ENCODE measurements at regions not wholly inside any gene's neighbourhood (a gene's known extent, or its start where the extent isn't known, plus 50 kb on each side); places are given as distances from the start of the nearest gene placed in this dataset.

DNA sequence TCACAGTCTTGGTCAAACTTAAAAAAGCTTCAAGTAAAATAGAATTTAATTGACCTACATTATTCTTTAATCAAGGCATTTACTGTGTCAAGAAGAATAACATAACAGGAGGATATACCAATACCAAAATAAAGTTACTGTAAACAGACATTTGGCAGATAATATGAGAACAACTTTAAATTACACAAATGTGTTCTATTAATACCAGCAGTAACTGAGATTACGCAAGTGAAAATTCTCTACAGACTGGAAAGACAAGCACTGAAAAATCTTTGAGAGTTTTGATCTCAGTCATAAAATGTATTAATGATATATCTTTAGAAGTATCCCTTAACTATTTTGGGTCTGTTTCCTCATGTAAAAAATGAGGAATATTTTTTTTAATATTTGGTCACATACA, 169.2 kb upstream of the SOX5 start:
- Histone ChIP-seq H3K9me2 (ENCODE audit: low read depth, low read length) (no peaks in the 10 kb centered on the region), H3K27ac (ENCODE audit: low read depth, low read length, poor library complexity, severe bottlenecking) (no peak overlapping the region), H2AFZ (ENCODE audit: low read length) (no peak overlapping the region), H3K9ac (ENCODE audit: low read length) (no peak overlapping the region), H3K4me3 (ENCODE audit: low read depth, low read length, poor library complexity, severe bottlenecking) (no peak overlapping the region), H3K9me3 (ENCODE audit: low read length) (no peaks in the 10 kb centered on the region), H3K36me3 (ENCODE audit: insufficient read depth, low read length) (no peaks in the 10 kb centered on the region), H3K27me3 (ENCODE audit: insufficient read depth, low read length) (no peaks in the 10 kb centered on the region), H3K4me2 (ENCODE audit: low read length) (no peak overlapping the region), H4K20me1 (ENCODE audit: insufficient read depth, low read length) (no peaks in the 10 kb centered on the region), H3F3A (ENCODE audit: insufficient read depth, low read length) (no peaks in the 10 kb centered on the region), H3K79me2 (ENCODE audit: insufficient read depth, low read length) (no peaks in the 10 kb centered on the region), H3K4me1 (ENCODE audit: insufficient read depth, low read length, severe bottlenecking) (no peaks in the 10 kb centered on the region)
- TF ChIP-seq, protein P1, sequence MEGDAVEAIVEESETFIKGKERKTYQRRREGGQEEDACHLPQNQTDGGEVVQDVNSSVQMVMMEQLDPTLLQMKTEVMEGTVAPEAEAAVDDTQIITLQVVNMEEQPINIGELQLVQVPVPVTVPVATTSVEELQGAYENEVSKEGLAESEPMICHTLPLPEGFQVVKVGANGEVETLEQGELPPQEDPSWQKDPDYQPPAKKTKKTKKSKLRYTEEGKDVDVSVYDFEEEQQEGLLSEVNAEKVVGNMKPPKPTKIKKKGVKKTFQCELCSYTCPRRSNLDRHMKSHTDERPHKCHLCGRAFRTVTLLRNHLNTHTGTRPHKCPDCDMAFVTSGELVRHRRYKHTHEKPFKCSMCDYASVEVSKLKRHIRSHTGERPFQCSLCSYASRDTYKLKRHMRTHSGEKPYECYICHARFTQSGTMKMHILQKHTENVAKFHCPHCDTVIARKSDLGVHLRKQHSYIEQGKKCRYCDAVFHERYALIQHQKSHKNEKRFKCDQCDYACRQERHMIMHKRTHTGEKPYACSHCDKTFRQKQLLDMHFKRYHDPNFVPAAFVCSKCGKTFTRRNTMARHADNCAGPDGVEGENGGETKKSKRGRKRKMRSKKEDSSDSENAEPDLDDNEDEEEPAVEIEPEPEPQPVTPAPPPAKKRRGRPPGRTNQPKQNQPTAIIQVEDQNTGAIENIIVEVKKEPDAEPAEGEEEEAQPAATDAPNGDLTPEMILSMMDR (IDR thresholded peaks at IDR 0.05; ENCODE audit: low read length), result no peak
- TF ChIP-seq EZH2 (IDR thresholded peaks at IDR 0.05; ENCODE audit: borderline replicate concordance, low read length), result no peak

DNA sequence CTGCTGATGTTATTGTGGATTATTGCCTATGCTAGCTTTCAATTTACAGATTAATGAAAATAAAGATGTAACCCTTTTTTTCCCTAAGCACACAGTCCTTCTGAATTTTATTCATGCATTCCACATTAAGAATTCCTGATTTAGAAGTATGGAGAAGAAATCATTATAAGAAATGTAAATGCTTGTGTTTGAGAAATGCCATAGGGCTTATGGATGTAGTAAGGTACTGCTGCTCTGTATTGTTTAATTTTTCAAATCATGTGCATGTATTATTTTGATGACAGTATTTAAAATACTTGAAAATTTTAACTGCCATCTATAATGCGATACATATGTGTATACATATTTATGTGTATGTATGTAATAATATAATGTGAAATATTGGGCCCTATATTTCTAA, 167.1 kb upstream of the SOX5 start:
- Histone ChIP-seq H3K9me3 (ENCODE audit: low read length) (no peaks in the 10 kb centered on the region), H3K27ac (ENCODE audit: low read depth, low read length, poor library complexity, severe bottlenecking) (no peak overlapping the region), H3K9ac (ENCODE audit: low read length) (no peak overlapping the region), H3K4me3 (ENCODE audit: low read depth, low read length, poor library complexity, severe bottlenecking) (no peak overlapping the region), H3K9me2 (ENCODE audit: low read depth, low read length) (no peaks in the 10 kb centered on the region), H3K36me3 (ENCODE audit: insufficient read depth, low read length) (no peaks in the 10 kb centered on the region), H3K27me3 (ENCODE audit: insufficient read depth, low read length) (no peaks in the 10 kb centered on the region), H3K79me2 (ENCODE audit: insufficient read depth, low read length) (no peaks in the 10 kb centered on the region), H3F3A (ENCODE audit: insufficient read depth, low read length) (no peaks in the 10 kb centered on the region), H3K4me2 (ENCODE audit: low read length) (no peak overlapping the region), H2AFZ (ENCODE audit: low read length) (no peak overlapping the region), H3K4me1 (ENCODE audit: insufficient read depth, low read length, severe bottlenecking) (no peaks in the 10 kb centered on the region), H4K20me1 (ENCODE audit: insufficient read depth, low read length) (no peaks in the 10 kb centered on the region)
- TF ChIP-seq, protein P1 (IDR thresholded peaks at IDR 0.05; ENCODE audit: low read length), result no peak
- no peak for TF ChIP-seq EZH2 (IDR thresholded peaks at IDR 0.05; ENCODE audit: borderline replicate concordance, low read length)

DNA sequence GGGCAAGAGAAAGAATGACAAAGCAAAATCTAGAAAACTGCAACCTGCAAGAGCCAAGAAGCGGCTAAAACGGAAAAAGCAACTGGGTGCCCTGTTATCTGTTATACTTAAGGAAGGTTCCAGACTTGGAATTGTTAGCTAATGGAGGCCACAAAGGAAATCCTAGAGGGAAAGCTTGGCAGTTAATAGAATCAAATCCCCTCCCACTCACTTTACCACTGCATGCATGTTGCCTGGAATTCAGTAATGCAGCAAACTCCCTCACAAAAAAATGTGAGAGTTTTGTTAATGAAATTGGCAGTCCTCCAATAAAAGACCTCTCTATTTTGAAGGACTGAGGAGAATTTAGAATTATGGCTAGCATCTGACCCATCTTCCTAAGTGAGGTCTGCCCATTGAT, 164.2 kb upstream of the SOX5 start:
- Histone ChIP-seq H2AFZ (ENCODE audit: low read length) (no peak overlapping the region), H3K27ac (ENCODE audit: low read depth, low read length, poor library complexity, severe bottlenecking) (no peak overlapping the region), H3K4me1 (ENCODE audit: insufficient read depth, low read length, severe bottlenecking) (no peaks in the 10 kb centered on the region), H3K9me3 (ENCODE audit: low read length) (no peaks in the 10 kb centered on the region), H3K79me2 (ENCODE audit: insufficient read depth, low read length) (no peaks in the 10 kb centered on the region), H3F3A (ENCODE audit: insufficient read depth, low read length) (no peaks in the 10 kb centered on the region), H3K9me2 (ENCODE audit: low read depth, low read length) (no peaks in the 10 kb centered on the region), H3K36me3 (ENCODE audit: insufficient read depth, low read length) (no peaks in the 10 kb centered on the region), H3K27me3 (ENCODE audit: insufficient read depth, low read length) (no peaks in the 10 kb centered on the region), H3K9ac (ENCODE audit: low read length) (no peak overlapping the region), H4K20me1 (ENCODE audit: insufficient read depth, low read length) (no peaks in the 10 kb centered on the region), H3K4me3 (ENCODE audit: low read depth, low read length, poor library complexity, severe bottlenecking) (no peak overlapping the region), H3K4me2 (ENCODE audit: low read length) (no peak overlapping the region)
- TF ChIP-seq EZH2 (IDR thresholded peaks at IDR 0.05; ENCODE audit: borderline replicate concordance, low read length), result no peak
- TF ChIP-seq, protein P1 (IDR thresholded peaks at IDR 0.05; ENCODE audit: low read length), result no peak
